ENCODE measurements at regions not wholly inside any gene's neighbourhood (a gene's known extent, or its start where the extent isn't known, plus 50 kb on each side); places are given as distances from the start of the nearest gene placed in this dataset.

GRCh38 chr5:10921160-10921559 lies 160.1 kb upstream of the DAP start:
- H3K27ac ChIP-seq: no peak overlapping the region
- TF ChIP-seq CTCF (conservative IDR thresholded peaks at IDR 0.05): no peak
- TF ChIP-seq ZFX (IDR thresholded peaks at IDR 0.05): no peak

GRCh38 chr5:10920400-10920799 lies 159.4 kb upstream of the DAP start:
- TF ChIP-seq ZFX (IDR thresholded peaks at IDR 0.05) (no peak), CTCF (conservative IDR thresholded peaks at IDR 0.05) (no peak)

GRCh38 chr5:10914741-10915480 lies 153.9 kb upstream of the DAP start:
- TF ChIP-seq CTCF (conservative IDR thresholded peaks at IDR 0.05) (no peak), ZFX (IDR thresholded peaks at IDR 0.05) (no peak)
- H3K27ac ChIP-seq: no peak overlapping the region

More at GRCh38 chr5:10920400-10920799, 159.4 kb upstream of the DAP start:
- H3K27ac ChIP-seq: no peak overlapping the region

- H3K27ac ChIP-seq: no peak overlapping the region
- no peak for TF ChIP-seq CTCF (conservative IDR thresholded peaks at IDR 0.05)
- no peak for TF ChIP-seq ZFX (IDR thresholded peaks at IDR 0.05)
Measured at GRCh38 chr5:10913841-10914240, 152.8 kb upstream of the DAP start.

GRCh38 chr5:10913181-10913810 lies 152.3 kb upstream of the DAP start:
- no peak overlapping the region for H3K27ac ChIP-seq

GRCh38 chr5:10912435-10912834 lies 151.4 kb upstream of the DAP start:
- no peak overlapping the region for H3K27ac ChIP-seq
- TF ChIP-seq CTCF (conservative IDR thresholded peaks at IDR 0.05): no peak
- no peak for TF ChIP-seq ZFX (IDR thresholded peaks at IDR 0.05)

More at GRCh38 chr5:10913181-10913810, 152.3 kb upstream of the DAP start:
- no peak for TF ChIP-seq ZFX (IDR thresholded peaks at IDR 0.05)

- no peak overlapping the region for H3K27ac ChIP-seq
Measured at GRCh38 chr5:10910261-10910660, 149.2 kb upstream of the DAP start.

More at GRCh38 chr5:10910261-10910660, 149.2 kb upstream of the DAP start:
- TF ChIP-seq ZFX (IDR thresholded peaks at IDR 0.05) (no peak), CTCF (conservative IDR thresholded peaks at IDR 0.05) (no peak)
